ENCODE measurements at regions not wholly inside any gene's neighbourhood (a gene's known extent, or its start where the extent isn't known, plus 50 kb on each side); places are given as distances from the start of the nearest gene placed in this dataset.

- no peaks in the 10 kb centered on the region for H3K9me2 ChIP-seq (replicated peaks; ENCODE audit: insufficient read depth)
- no peaks in the 10 kb centered on the region for H3K27me3 ChIP-seq
- H2AFZ ChIP-seq = no peak overlapping the region
- H3K4me1 ChIP-seq (ENCODE audit: insufficient read depth) = no peaks in the 10 kb centered on the region
- H3K4me3 ChIP-seq = no peak overlapping the region
- H3K9me3 ChIP-seq (ENCODE audit: low read depth) = no peaks in the 10 kb centered on the region
- 85% methylated on average over 13 of the region's 13 CpGs for WGBS (ENCODE audit: low lambda C conversion rate, missing lambda C conversion rate)
- TF ChIP-seq EZH2 (IDR thresholded peaks at IDR 0.05; ENCODE audit: borderline replicate concordance) = no peak
- no peaks in the 10 kb centered on the region for H3K79me2 ChIP-seq
- H3K27ac ChIP-seq = no peak overlapping the region
- no peaks in the 10 kb centered on the region for H4K20me1 ChIP-seq (ENCODE audit: insufficient read depth, poor library complexity, severe bottlenecking)
- DNase-seq (ENCODE audit: low spot score) = no peak
- no peaks in the 10 kb centered on the region for H3K36me3 ChIP-seq (replicated peaks; ENCODE audit: insufficient read depth, low read depth)
- no peak overlapping the region for H3K4me2 ChIP-seq
Observed at GRCh38 chr2:111235192-111236015, 114.7 kb downstream of the BCL2L11 start.

- 88% methylated on average over 3 of the region's 3 CpGs for WGBS (ENCODE audit: low lambda C conversion rate, missing lambda C conversion rate)
- Histone ChIP-seq H3K36me3 (replicated peaks; ENCODE audit: insufficient read depth, low read depth) (no peaks in the 10 kb centered on the region), H3K4me3 (no peak overlapping the region), H2AFZ (no peak overlapping the region), H3K9me2 (replicated peaks; ENCODE audit: insufficient read depth) (no peaks in the 10 kb centered on the region), H3K9me3 (ENCODE audit: low read depth) (no peaks in the 10 kb centered on the region), H3K79me2 (no peaks in the 10 kb centered on the region), H3K27ac (no peak overlapping the region), H3K4me2 (no peak overlapping the region), H4K20me1 (ENCODE audit: insufficient read depth, poor library complexity, severe bottlenecking) (no peaks in the 10 kb centered on the region), H3K27me3 (no peaks in the 10 kb centered on the region), H3K4me1 (ENCODE audit: insufficient read depth) (no peaks in the 10 kb centered on the region)
- DNase-seq (ENCODE audit: low spot score) = no peak
- TF ChIP-seq CTCF (IDR thresholded peaks at IDR 0.05; ENCODE audit: poor library complexity) = no peak
- TF ChIP-seq EZH2 (IDR thresholded peaks at IDR 0.05; ENCODE audit: borderline replicate concordance) = no peak
- TF ChIP-seq EZH2phosphoT487 (IDR thresholded peaks at IDR 0.05; ENCODE audit: low read depth, severe bottlenecking, unreplicated experiment) = no peak
Observed at GRCh38 chr2:111236025-111236424, 115.3 kb downstream of the BCL2L11 start.

- Histone ChIP-seq H3K79me2 (no peaks in the 10 kb centered on the region), H3K27me3 (no peaks in the 10 kb centered on the region), H3K9me3 (ENCODE audit: low read depth) (no peaks in the 10 kb centered on the region), H3K27ac (no peak overlapping the region), H4K20me1 (ENCODE audit: insufficient read depth, poor library complexity, severe bottlenecking) (no peaks in the 10 kb centered on the region), H3K9me2 (replicated peaks; ENCODE audit: insufficient read depth) (no peaks in the 10 kb centered on the region), H2AFZ (no peak overlapping the region), H3K4me1 (ENCODE audit: insufficient read depth) (no peaks in the 10 kb centered on the region), H3K36me3 (replicated peaks; ENCODE audit: insufficient read depth, low read depth) (no peaks in the 10 kb centered on the region), H3K4me2 (no peak overlapping the region), H3K4me3 (no peak overlapping the region)
- no peak for TF ChIP-seq EZH2 (IDR thresholded peaks at IDR 0.05; ENCODE audit: borderline replicate concordance)
- no peak for TF ChIP-seq EZH2phosphoT487 (IDR thresholded peaks at IDR 0.05; ENCODE audit: low read depth, severe bottlenecking, unreplicated experiment)
- TF ChIP-seq CTCF (IDR thresholded peaks at IDR 0.05; ENCODE audit: poor library complexity) = no peak
- WGBS (ENCODE audit: low lambda C conversion rate, missing lambda C conversion rate) = 93% methylated on average over 2 of the region's 2 CpGs
- no peak for DNase-seq (ENCODE audit: low spot score)
Observed at GRCh38 chr2:111238296-111238695, 117.6 kb downstream of the BCL2L11 start.

- Histone ChIP-seq H3K9me3 (ENCODE audit: low read depth) (no peaks in the 10 kb centered on the region), H3K27ac (no peak overlapping the region), H3K4me1 (ENCODE audit: insufficient read depth) (no peaks in the 10 kb centered on the region), H3K4me3 (no peak overlapping the region), H3K79me2 (no peaks in the 10 kb centered on the region), H2AFZ (no peak overlapping the region), H3K27me3 (no peaks in the 10 kb centered on the region), H3K4me2 (no peak overlapping the region), H3K36me3 (replicated peaks; ENCODE audit: insufficient read depth, low read depth) (no peaks in the 10 kb centered on the region), H3K9me2 (replicated peaks; ENCODE audit: insufficient read depth) (no peaks in the 10 kb centered on the region), H4K20me1 (ENCODE audit: insufficient read depth, poor library complexity, severe bottlenecking) (no peaks in the 10 kb centered on the region)
- 100% methylated on average over 4 of the region's 4 CpGs for WGBS (ENCODE audit: low lambda C conversion rate, missing lambda C conversion rate)
- TF ChIP-seq EZH2 (IDR thresholded peaks at IDR 0.05; ENCODE audit: borderline replicate concordance) (no peak), EZH2phosphoT487 (IDR thresholded peaks at IDR 0.05; ENCODE audit: low read depth, severe bottlenecking, unreplicated experiment) (no peak), CTCF (IDR thresholded peaks at IDR 0.05; ENCODE audit: poor library complexity) (no peak)
- no peak for DNase-seq (ENCODE audit: low spot score)
Observed at GRCh38 chr2:111239107-111239506, 118.4 kb downstream of the BCL2L11 start.
